Thyroid gland (tissue), 4 donors: ENCODE measurements at regions not wholly inside any gene's neighbourhood (a gene's known extent, or its start where the extent isn't known, plus 50 kb on each side); places are given as distances from the start of the nearest gene placed in this dataset.

Experiments used
- POLR2A ChIP-seq, 2 donors: fragments of 450-650 bp; IDR thresholded peaks; one replicate each; pipeline ENCODE4 v1.6.1; 2017; ENCODE audit warnings: antibody characterized with exemption in 2 of 2, mild to moderate bottlenecking in 2 of 2, moderate library complexity in 1 of 2
- TF ChIP-seq, protein P1 (sequence below), 6 experiments: fragments of 200-600 bp in 3 of 6; fragments of 450-650 bp in 3 of 6; sonication (generic) in 3 of 6; IDR thresholded peaks; one replicate each; pipeline ENCODE4 v1.5.1; 2016 to 2019; ENCODE audit warnings: antibody characterized with exemption in 6 of 6, mild to moderate bottlenecking in 2 of 6, inconsistent platforms in 1 of 6, moderate library complexity in 1 of 6

GRCh38 chr4:186852073-186852420, 128.4 kb upstream of the FAT1 start:
- TF ChIP-seq, protein P1, sequence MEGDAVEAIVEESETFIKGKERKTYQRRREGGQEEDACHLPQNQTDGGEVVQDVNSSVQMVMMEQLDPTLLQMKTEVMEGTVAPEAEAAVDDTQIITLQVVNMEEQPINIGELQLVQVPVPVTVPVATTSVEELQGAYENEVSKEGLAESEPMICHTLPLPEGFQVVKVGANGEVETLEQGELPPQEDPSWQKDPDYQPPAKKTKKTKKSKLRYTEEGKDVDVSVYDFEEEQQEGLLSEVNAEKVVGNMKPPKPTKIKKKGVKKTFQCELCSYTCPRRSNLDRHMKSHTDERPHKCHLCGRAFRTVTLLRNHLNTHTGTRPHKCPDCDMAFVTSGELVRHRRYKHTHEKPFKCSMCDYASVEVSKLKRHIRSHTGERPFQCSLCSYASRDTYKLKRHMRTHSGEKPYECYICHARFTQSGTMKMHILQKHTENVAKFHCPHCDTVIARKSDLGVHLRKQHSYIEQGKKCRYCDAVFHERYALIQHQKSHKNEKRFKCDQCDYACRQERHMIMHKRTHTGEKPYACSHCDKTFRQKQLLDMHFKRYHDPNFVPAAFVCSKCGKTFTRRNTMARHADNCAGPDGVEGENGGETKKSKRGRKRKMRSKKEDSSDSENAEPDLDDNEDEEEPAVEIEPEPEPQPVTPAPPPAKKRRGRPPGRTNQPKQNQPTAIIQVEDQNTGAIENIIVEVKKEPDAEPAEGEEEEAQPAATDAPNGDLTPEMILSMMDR (IDR thresholded peaks at IDR 0.05): no peak
- no peak for TF ChIP-seq POLR2A (IDR thresholded peaks at IDR 0.05)
